Neural cell (in vitro differentiated cells): ENCODE measurements at regions not wholly inside any gene's neighbourhood (a gene's known extent, or its start where the extent isn't known, plus 50 kb on each side); places are given as distances from the start of the nearest gene placed in this dataset.
A peak's percentile ranks its signal among the peaks of the same experiment; 100 is the strongest.

Experiments
- H2AFZ ChIP-seq: fragments of 200-600, 300-800 bp; sonication (generic), shearing (Covaris generic); 2 replicates; pipeline ENCODE4 v1.6.0; 2014; ENCODE audit warnings: low read depth, mild to moderate bottlenecking, antibody characterized with exemption, low read length, moderate library complexity
- H3F3A ChIP-seq: fragments of 200-600 bp; shearing (Covaris generic); 2 replicates; pipeline ENCODE4 v1.6.1; 2016; ENCODE audit warnings: mild to moderate bottlenecking, moderate library complexity, mixed read lengths, antibody characterized with exemption, low read length; ENCODE audit not compliant: insufficient read depth, poor library complexity, severe bottlenecking
- H3K27ac ChIP-seq: fragments of 200-600, 300-800 bp; sonication (generic), shearing (Covaris generic); 2 replicates; pipeline ENCODE4 v1.5.1; 2014; ENCODE audit warnings: mild to moderate bottlenecking, low read length, moderate library complexity
- H3K27me3 ChIP-seq: fragments of 300-800, 200-600 bp; sonication (generic), shearing (Covaris generic); 2 replicates; pipeline ENCODE4 v1.6.0; 2014; ENCODE audit warnings: mild to moderate bottlenecking, low read depth, low read length, moderate library complexity; ENCODE audit not compliant: insufficient read depth
- H3K36me3 ChIP-seq: fragments of 300-800, 200-600 bp; sonication (generic), shearing (Covaris generic); 2 replicates; pipeline ENCODE4 v1.5.1; 2014; ENCODE audit warnings: mild to moderate bottlenecking, antibody characterized with exemption, low read length, moderate library complexity; ENCODE audit not compliant: insufficient read depth
- H3K4me2 ChIP-seq: fragments of 300-800, 200-600 bp; sonication (generic), shearing (Covaris generic); 2 replicates; pipeline ENCODE4 v1.6.0; 2014; ENCODE audit warnings: mild to moderate bottlenecking, low read length
- H3K4me3 ChIP-seq: fragments of 300-800, 200-600 bp; sonication (generic), shearing (Covaris generic); 2 replicates; pipeline ENCODE4 v1.5.1; 2014; ENCODE audit warnings: mild to moderate bottlenecking, low read length, moderate library complexity
- H3K79me2 ChIP-seq: fragments of 200-600 bp; shearing (Covaris generic); replicated peaks from 2 replicates; pipeline ENCODE4 v1.6.0; 2014; ENCODE audit warnings: mild to moderate bottlenecking, low read length, moderate library complexity; ENCODE audit not compliant: insufficient read depth
- H3K9ac ChIP-seq: fragments of 300-800, 200-600 bp; sonication (generic), shearing (Covaris generic); 2 replicates; pipeline ENCODE4 v1.6.1; 2016; ENCODE audit warnings: mild to moderate bottlenecking, low read length, mixed read lengths
- H3K9me2 ChIP-seq: fragments of 200-600 bp; shearing (Covaris generic); 2 replicates; pipeline ENCODE4 v1.6.1; 2016; ENCODE audit warnings: mild to moderate bottlenecking, low read length, mixed read lengths; ENCODE audit not compliant: insufficient read depth
- H3K9me3 ChIP-seq: fragments of 200-600, 300-800 bp; sonication (generic), shearing (Covaris generic); 2 replicates; pipeline ENCODE4 v1.6.1; 2016; ENCODE audit warnings: mild to moderate bottlenecking, mixed run types, low read length, moderate library complexity, mixed read lengths
- H4K20me1 ChIP-seq: fragments of 200-600 bp; shearing (Covaris generic); 2 replicates; pipeline ENCODE4 v1.6.1; 2016; ENCODE audit warnings: mild to moderate bottlenecking, mixed run types; ENCODE audit not compliant: insufficient read depth
- EP300 ChIP-seq: fragments of 450-650 bp; conservative IDR thresholded peaks from 2 replicates; pipeline ENCODE4 v1.6.1; 2014; ENCODE audit warnings: antibody characterized with exemption, mild to moderate bottlenecking, moderate library complexity; ENCODE audit not compliant: poor library complexity, severe bottlenecking
- EZH2 ChIP-seq: fragments of 200-600, 300-800 bp; shearing (Covaris generic), sonication (generic); IDR thresholded peaks from 2 replicates; pipeline ENCODE4 v1.6.1; 2014; ENCODE audit warnings: antibody characterized with exemption, low read length, borderline replicate concordance, mild to moderate bottlenecking; ENCODE audit not compliant: insufficient read depth, poor library complexity, severe bottlenecking
- MXI1 ChIP-seq: fragments of 450-650 bp; conservative IDR thresholded peaks from 2 replicates; pipeline ENCODE4 v1.6.1; 2014; ENCODE audit warnings: antibody characterized with exemption, mild to moderate bottlenecking; ENCODE audit not compliant: poor library complexity, severe bottlenecking
- POLR2AphosphoS5 ChIP-seq: IDR thresholded peaks from 2 replicates; pipeline ENCODE4 v1.6.1; 2012
- RAD21 ChIP-seq: fragments of 450-650 bp; conservative IDR thresholded peaks from 2 replicates; pipeline ENCODE4 v1.6.1; 2014; ENCODE audit warnings: antibody characterized with exemption, mild to moderate bottlenecking, moderate library complexity
- SMC3 ChIP-seq: fragments of 450-650 bp; conservative IDR thresholded peaks from 2 replicates; pipeline ENCODE4 v1.6.1; 2014; ENCODE audit warnings: antibody characterized with exemption, mild to moderate bottlenecking, moderate library complexity; ENCODE audit not compliant: poor library complexity
- TAF1 ChIP-seq: IDR thresholded peaks from 2 replicates; pipeline ENCODE4 v1.6.1; 2012; ENCODE audit warnings: low read depth
- TF ChIP-seq, protein P1 (sequence below): IDR thresholded peaks from 2 replicates; pipeline ENCODE4 v1.6.1; 2012; ENCODE audit warnings: borderline replicate concordance
- TF ChIP-seq, protein P2 (sequence below): fragments of 450-650 bp; IDR thresholded peaks from 2 replicates; pipeline ENCODE4 v1.5.1; 2014; ENCODE audit warnings: antibody characterized with exemption, mild to moderate bottlenecking, moderate library complexity; ENCODE audit not compliant: poor library complexity, severe bottlenecking

DNA sequence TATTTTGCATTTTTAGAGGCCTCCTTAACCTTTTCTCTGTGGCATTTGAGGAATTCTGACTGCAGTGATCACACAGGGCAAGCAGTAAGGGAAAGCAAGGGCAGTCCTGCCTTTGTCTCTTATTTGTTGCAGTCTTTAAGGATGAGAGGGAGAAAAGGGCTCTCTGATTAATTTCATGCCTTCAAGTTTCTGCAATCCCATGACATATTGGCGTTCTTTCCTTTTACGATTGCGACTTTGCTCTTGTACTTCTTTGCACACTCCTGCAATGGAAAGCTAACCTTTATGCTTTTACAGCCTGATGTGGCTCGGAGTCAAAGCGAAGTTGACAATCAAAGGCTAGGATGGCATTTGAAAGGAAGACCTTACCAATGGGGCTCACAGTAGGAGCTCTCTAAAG, 698.4 kb downstream of the DNAH5 start:
- no peaks in the 10 kb centered on the region for H3K27me3 ChIP-seq
- no peaks in the 10 kb centered on the region for H3K79me2 ChIP-seq
- no peaks in the 10 kb centered on the region for H3K36me3 ChIP-seq
- peak overlapping the region; percentile 48 for H3K27ac ChIP-seq
- no peaks in the 10 kb centered on the region for H3K9me3 ChIP-seq
- no peak overlapping the region for H3K4me3 ChIP-seq
- H3K4me2 ChIP-seq = no peak overlapping the region
- no peaks in the 10 kb centered on the region for H3F3A ChIP-seq
- H2AFZ ChIP-seq = no peak overlapping the region
- H4K20me1 ChIP-seq = no peaks in the 10 kb centered on the region
- peak overlapping the region; percentile 10 for H3K9ac ChIP-seq
- no peaks in the 10 kb centered on the region for H3K9me2 ChIP-seq
- no peak for TF ChIP-seq EZH2
- no peak for TF ChIP-seq MXI1
- TF ChIP-seq POLR2AphosphoS5 = no peak
- TF ChIP-seq TAF1 = no peak
- TF ChIP-seq, protein P1, sequence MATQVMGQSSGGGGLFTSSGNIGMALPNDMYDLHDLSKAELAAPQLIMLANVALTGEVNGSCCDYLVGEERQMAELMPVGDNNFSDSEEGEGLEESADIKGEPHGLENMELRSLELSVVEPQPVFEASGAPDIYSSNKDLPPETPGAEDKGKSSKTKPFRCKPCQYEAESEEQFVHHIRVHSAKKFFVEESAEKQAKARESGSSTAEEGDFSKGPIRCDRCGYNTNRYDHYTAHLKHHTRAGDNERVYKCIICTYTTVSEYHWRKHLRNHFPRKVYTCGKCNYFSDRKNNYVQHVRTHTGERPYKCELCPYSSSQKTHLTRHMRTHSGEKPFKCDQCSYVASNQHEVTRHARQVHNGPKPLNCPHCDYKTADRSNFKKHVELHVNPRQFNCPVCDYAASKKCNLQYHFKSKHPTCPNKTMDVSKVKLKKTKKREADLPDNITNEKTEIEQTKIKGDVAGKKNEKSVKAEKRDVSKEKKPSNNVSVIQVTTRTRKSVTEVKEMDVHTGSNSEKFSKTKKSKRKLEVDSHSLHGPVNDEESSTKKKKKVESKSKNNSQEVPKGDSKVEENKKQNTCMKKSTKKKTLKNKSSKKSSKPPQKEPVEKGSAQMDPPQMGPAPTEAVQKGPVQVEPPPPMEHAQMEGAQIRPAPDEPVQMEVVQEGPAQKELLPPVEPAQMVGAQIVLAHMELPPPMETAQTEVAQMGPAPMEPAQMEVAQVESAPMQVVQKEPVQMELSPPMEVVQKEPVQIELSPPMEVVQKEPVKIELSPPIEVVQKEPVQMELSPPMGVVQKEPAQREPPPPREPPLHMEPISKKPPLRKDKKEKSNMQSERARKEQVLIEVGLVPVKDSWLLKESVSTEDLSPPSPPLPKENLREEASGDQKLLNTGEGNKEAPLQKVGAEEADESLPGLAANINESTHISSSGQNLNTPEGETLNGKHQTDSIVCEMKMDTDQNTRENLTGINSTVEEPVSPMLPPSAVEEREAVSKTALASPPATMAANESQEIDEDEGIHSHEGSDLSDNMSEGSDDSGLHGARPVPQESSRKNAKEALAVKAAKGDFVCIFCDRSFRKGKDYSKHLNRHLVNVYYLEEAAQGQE = no peak
- peak; percentile 11 for TF ChIP-seq RAD21

DNA sequence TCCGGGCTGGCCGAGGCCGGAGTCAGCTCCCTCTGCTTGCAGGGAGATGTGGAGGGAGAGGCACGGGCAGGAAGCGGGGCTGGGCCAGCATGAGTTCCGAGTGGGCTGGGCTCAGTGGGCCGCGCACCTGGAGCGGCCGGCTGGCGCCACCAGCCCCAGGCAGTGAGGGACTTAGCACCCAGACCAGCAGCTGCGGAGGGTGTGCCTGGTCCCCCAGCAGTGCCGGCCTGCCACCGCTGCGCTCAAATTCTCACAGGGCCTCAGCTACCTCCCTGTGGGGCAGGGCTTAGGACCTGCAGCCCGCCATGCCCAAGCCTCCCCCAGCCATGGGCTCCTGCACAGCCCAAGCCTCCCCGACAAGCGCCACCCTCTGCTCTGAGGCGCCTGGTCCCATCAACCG, 700.3 kb downstream of the DNAH5 start:
- Histone ChIP-seq H3K9me2 (no peaks in the 10 kb centered on the region), H3K27me3 (no peaks in the 10 kb centered on the region), H4K20me1 (no peaks in the 10 kb centered on the region), H3K36me3 (no peaks in the 10 kb centered on the region), H2AFZ (no peak overlapping the region), H3K27ac (no peak overlapping the region), H3K9me3 (no peaks in the 10 kb centered on the region), H3K79me2 (no peaks in the 10 kb centered on the region), H3K9ac (no peak overlapping the region), H3F3A (no peaks in the 10 kb centered on the region), H3K4me2 (no peak overlapping the region), H3K4me3 (no peak overlapping the region)
- TF ChIP-seq RAD21 (no peak), EP300 (no peak), EZH2 (no peak)

DNA sequence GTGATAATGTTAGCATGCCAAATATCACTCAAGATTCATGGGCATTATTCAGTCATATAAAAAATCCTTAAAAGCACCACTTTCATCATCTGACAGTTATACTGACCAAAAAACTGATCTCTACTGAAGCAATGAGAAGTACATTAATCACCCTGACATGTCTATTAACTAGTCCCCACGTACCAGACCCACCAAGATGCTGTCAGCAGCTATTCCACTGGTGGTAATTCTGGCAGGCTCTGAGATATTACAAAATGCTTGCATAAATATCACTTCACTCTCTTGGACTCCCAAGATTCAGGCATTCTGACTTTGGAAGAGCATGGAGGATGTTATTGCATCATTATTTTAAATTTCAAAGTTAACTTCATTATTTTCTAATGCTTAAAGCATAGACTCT, 717.0 kb downstream of the DNAH5 start:
- no peak overlapping the region for H3K4me3 ChIP-seq
- H3K4me2 ChIP-seq = no peak overlapping the region
- no peaks in the 10 kb centered on the region for H3K79me2 ChIP-seq
- H3K36me3 ChIP-seq = no peaks in the 10 kb centered on the region
- TF ChIP-seq SMC3 = no peak
- TF ChIP-seq RAD21 = no peak
- no peak for TF ChIP-seq EZH2
- no peak for TF ChIP-seq MXI1
- no peak for TF ChIP-seq EP300
- TF ChIP-seq POLR2AphosphoS5 = no peak
- TF ChIP-seq, protein P1 = no peak
- TF ChIP-seq, protein P2, sequence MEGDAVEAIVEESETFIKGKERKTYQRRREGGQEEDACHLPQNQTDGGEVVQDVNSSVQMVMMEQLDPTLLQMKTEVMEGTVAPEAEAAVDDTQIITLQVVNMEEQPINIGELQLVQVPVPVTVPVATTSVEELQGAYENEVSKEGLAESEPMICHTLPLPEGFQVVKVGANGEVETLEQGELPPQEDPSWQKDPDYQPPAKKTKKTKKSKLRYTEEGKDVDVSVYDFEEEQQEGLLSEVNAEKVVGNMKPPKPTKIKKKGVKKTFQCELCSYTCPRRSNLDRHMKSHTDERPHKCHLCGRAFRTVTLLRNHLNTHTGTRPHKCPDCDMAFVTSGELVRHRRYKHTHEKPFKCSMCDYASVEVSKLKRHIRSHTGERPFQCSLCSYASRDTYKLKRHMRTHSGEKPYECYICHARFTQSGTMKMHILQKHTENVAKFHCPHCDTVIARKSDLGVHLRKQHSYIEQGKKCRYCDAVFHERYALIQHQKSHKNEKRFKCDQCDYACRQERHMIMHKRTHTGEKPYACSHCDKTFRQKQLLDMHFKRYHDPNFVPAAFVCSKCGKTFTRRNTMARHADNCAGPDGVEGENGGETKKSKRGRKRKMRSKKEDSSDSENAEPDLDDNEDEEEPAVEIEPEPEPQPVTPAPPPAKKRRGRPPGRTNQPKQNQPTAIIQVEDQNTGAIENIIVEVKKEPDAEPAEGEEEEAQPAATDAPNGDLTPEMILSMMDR = no peak
- no peak for TF ChIP-seq TAF1
- H3K27ac ChIP-seq = no peak overlapping the region
- no peaks in the 10 kb centered on the region for H3K9me3 ChIP-seq
- H3K27me3 ChIP-seq = no peaks in the 10 kb centered on the region
- H2AFZ ChIP-seq = no peak overlapping the region
- no peaks in the 10 kb centered on the region for H4K20me1 ChIP-seq
- no peaks in the 10 kb centered on the region for H3K9me2 ChIP-seq
- no peaks in the 10 kb centered on the region for H3F3A ChIP-seq
- no peak overlapping the region for H3K9ac ChIP-seq
